Endothelial cell of umbilical vein (primary cell): ENCODE measurements at regions not wholly inside any gene's neighbourhood (a gene's known extent, or its start where the extent isn't known, plus 50 kb on each side); places are given as distances from the start of the nearest gene placed in this dataset.

Source experiments
- CTCF ChIP-seq, 2 donors: IDR thresholded peaks; 1 replicate in 1 of 2; 2 replicates in 1 of 2; pipeline ENCODE4 v1.5.1; 2011; ENCODE audit warnings: low read length in 2 of 2, mild to moderate bottlenecking in 2 of 2, moderate library complexity in 2 of 2, control low read depth in 1 of 2, inconsistent platforms in 1 of 2, low read depth in 1 of 2; ENCODE audit not compliant: insufficient read depth in 1 of 2; ENCODE audit errors: extremely low read depth in 1 of 2
- EZH2 ChIP-seq: IDR thresholded peaks from 2 replicates; pipeline ENCODE4 v1.6.1; 2012; ENCODE audit warnings: borderline replicate concordance, low read depth, mild to moderate bottlenecking, moderate library complexity, low read length, inconsistent platforms; ENCODE audit not compliant: severe bottlenecking
- FOS ChIP-seq: IDR thresholded peaks from 2 replicates; pipeline ENCODE4 v1.6.1; 2011; ENCODE audit warnings: mild to moderate bottlenecking, low read length, moderate library complexity, borderline replicate concordance; ENCODE audit not compliant: insufficient read depth
- GATA2 ChIP-seq: IDR thresholded peaks from 2 replicates; pipeline ENCODE4 v1.7.0; 2011; ENCODE audit warnings: low read depth, mild to moderate bottlenecking, moderate library complexity, mixed read lengths, low read length; ENCODE audit not compliant: insufficient read length, insufficient read depth
- POLR2A ChIP-seq: IDR thresholded peaks from 2 replicates; pipeline ENCODE4 v1.6.1; 2012; ENCODE audit warnings: low read depth, mild to moderate bottlenecking, control low read depth, low read length
- POLR2AphosphoS5 ChIP-seq: IDR thresholded peaks from 2 replicates; pipeline ENCODE4 v1.6.1; 2012; ENCODE audit warnings: low read depth, mild to moderate bottlenecking, control low read depth, low read length, moderate library complexity; ENCODE audit not compliant: insufficient read depth
- TF ChIP-seq, protein P1 (sequence below): IDR thresholded peaks from 2 replicates; pipeline ENCODE4 v1.6.1; 2011; ENCODE audit not compliant: insufficient read depth, insufficient read length

DNA sequence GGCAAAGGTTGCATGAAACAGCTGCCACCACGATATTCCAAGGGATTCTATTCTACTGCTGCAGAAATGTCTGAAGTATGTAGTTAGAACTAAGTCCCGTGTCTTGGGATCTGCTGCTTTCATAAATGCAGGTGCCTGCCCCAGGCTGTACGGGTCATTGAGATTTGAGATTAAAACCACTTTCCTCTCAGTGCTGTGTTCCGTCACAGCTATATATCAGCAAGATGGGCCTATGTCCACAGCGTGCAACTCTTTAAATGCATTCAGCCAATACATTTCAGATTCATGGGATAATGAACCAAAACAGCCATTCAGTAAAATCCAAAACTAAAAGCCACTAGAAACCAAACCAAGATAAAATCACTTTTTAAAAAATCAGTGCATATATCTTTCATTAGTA lies 107.3 kb upstream of the LUZP2 start:
- TF ChIP-seq CTCF (IDR thresholded peaks at IDR 0.05; ENCODE audit: extremely low read depth in 1 of 2, insufficient read depth in 1 of 2, low read depth in 1 of 2, low read length in 2 of 2) (no peak), FOS (no peak), POLR2A (no peak), EZH2 (no peak), POLR2AphosphoS5 (no peak), GATA2 (no peak)
- TF ChIP-seq, protein P1, sequence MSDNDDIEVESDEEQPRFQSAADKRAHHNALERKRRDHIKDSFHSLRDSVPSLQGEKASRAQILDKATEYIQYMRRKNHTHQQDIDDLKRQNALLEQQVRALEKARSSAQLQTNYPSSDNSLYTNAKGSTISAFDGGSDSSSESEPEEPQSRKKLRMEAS, result no peak
